Esophagus (tissue), 2 donors: ENCODE measurements at regions not wholly inside any gene's neighbourhood (a gene's known extent, or its start where the extent isn't known, plus 50 kb on each side); places are given as distances from the start of the nearest gene placed in this dataset.
"Not testable (repeated sequence)": the region's sequence is repeated elsewhere in the genome, so short reads cannot be mapped to it uniquely, and the experiment has no call there.

Source experiments
- H3K27ac ChIP-seq, 2 donors: one replicate each; pipeline ENCODE4 v1.5.1; 2013; ENCODE audit warnings: low read depth in 2 of 2, mild to moderate bottlenecking in 2 of 2, inconsistent platforms in 1 of 2, low read length in 1 of 2, moderate library complexity in 1 of 2
- H3K27me3 ChIP-seq, 2 donors: one replicate each; pipeline ENCODE4 v1.6.1; 2013; ENCODE audit warnings: low read length in 2 of 2, control low read depth in 1 of 2, mild to moderate bottlenecking in 1 of 2; ENCODE audit not compliant: insufficient read depth in 2 of 2, control insufficient read depth in 1 of 2
- H3K36me3 ChIP-seq, 2 donors: one replicate each; pipeline ENCODE4 v1.6.1; 2013; ENCODE audit warnings: low read length in 1 of 2; ENCODE audit not compliant: control insufficient read depth in 2 of 2, insufficient read depth in 2 of 2
- H3K4me1 ChIP-seq, 2 donors: one replicate each; pipeline ENCODE4 v1.6.1; 2013; ENCODE audit warnings: low read length in 1 of 2; ENCODE audit not compliant: control insufficient read depth in 2 of 2, insufficient read depth in 2 of 2
- H3K4me3 ChIP-seq, 2 donors: one replicate each; pipeline ENCODE4 v1.5.1; 2013; ENCODE audit warnings: low read length in 2 of 2, mild to moderate bottlenecking in 2 of 2, low read depth in 1 of 2, moderate library complexity in 1 of 2
- H3K9me3 ChIP-seq, 2 donors: one replicate each; pipeline ENCODE4 v1.6.1; 2013; ENCODE audit warnings: mild to moderate bottlenecking in 2 of 2, low read depth in 1 of 2, low read length in 1 of 2, moderate library complexity in 1 of 2; ENCODE audit not compliant: control insufficient read depth in 2 of 2, insufficient read depth in 1 of 2
- WGBS, 2 donors: extraction: QIAGEN DNeasy Blood & Tissue Kit; methylation state at CpG; one replicate each; pipeline ENCODE4 v1.1.7; 2013; 5-methylcytosine and 5-hydroxymethylcytosine counted together
- donor health status: healthy with polysubstance abuse.
- donor health status: Bipolar disorder and iron deficiency.

- Histone ChIP-seq H3K4me3 (no peak overlapping the region), H3K36me3 (no peaks in the 10 kb centered on the region), H3K27ac (no peak overlapping the region), H3K4me1 (no peaks in the 10 kb centered on the region), H3K9me3 (no peaks in the 10 kb centered on the region), H3K27me3 (peaks cover 0 to 7% of the 10 kb centered on the region in 2 donors)
- 32 to 33% methylated on average over 17 of the region's 17 CpGs for WGBS, 2 donors
Observed at GRCh38 chr15:59904450-59905135, 99.5 kb upstream of the FOXB1 start.

- 57 to 67% methylated on average over 5 of the region's 5 CpGs for WGBS, 2 donors
- H3K27me3 ChIP-seq, result no peaks in the 10 kb centered on the region
Observed at GRCh38 chr15:59896663-59897074, 107.4 kb upstream of the FOXB1 start.

DNA sequence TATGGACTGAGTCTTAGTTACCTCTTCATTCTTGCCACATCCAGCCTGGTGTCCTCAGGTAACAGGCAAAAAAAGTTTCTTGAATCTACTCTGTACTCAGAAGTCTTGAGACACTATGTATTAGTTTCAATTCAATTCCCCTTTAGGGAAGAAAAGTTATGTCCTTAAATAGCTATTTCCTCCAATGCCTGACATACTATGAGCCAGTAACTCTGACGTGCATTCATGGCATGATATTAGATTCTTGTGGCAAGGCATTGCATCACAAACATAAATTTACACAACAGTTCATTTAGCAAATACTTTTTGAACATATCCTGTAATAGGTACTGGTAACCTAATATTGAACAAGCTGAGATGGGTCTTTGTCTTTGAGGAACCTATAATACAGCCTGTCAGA lies 109.3 kb upstream of the FOXB1 start:
- WGBS, 2 donors, result 47 to 64% methylated on average over 1 of the region's 1 CpG
- Histone ChIP-seq H3K27me3 (no peaks in the 10 kb centered on the region), H3K27ac (no peak overlapping the region), H3K9me3 (no peaks in the 10 kb centered on the region), H3K36me3 (no peaks in the 10 kb centered on the region), H3K4me1 (no peaks in the 10 kb centered on the region), H3K4me3 (no peak overlapping the region)

More at GRCh38 chr15:59896663-59897074, 107.4 kb upstream of the FOXB1 start:
- H3K27ac ChIP-seq, result no peak overlapping the region
- H3K36me3 ChIP-seq, result no peaks in the 10 kb centered on the region
- H3K9me3 ChIP-seq, result no peaks in the 10 kb centered on the region
- H3K4me1 ChIP-seq, result no peaks in the 10 kb centered on the region
- no peak overlapping the region for H3K4me3 ChIP-seq

DNA sequence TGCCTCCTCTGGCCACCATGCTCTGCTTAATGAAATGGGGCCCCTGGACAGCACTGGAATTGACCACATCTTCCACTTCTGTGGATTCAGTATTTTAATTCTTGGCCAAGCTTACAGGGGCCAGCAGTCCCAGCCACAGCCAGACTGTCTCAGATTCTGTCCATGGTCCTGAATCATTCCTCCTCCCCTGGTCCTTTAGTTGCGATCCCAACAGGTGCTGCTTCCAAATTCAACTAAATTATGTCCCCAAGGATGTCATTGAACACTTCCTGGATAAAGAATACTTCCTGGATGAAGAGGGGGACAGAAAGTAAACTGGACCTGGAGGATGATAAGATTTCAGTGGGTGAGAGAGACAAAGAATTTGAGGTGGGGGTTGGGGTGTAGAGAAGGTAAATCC lies 111.1 kb upstream of the FOXB1 start:
- Histone ChIP-seq H3K36me3 (no peaks in the 10 kb centered on the region), H3K4me1 (no peaks in the 10 kb centered on the region), H3K27ac (no peak overlapping the region), H3K9me3 (no peaks in the 10 kb centered on the region), H3K27me3 (no peaks in the 10 kb centered on the region), H3K4me3 (no peak overlapping the region)
- WGBS, 2 donors, result 32 to 55% methylated on average over 1 of the region's 1 CpG

GRCh38 chr15:59887870-59888269 lies 116.2 kb upstream of the FOXB1 start:
- not testable (repeated sequence) for H3K36me3 ChIP-seq, H3K27me3 ChIP-seq, H3K27ac ChIP-seq, H3K9me3 ChIP-seq, H3K4me3 ChIP-seq, H3K4me1 ChIP-seq
- WGBS, 2 donors, result 83 to 97% methylated on average over 1 of the region's 1 CpG

DNA sequence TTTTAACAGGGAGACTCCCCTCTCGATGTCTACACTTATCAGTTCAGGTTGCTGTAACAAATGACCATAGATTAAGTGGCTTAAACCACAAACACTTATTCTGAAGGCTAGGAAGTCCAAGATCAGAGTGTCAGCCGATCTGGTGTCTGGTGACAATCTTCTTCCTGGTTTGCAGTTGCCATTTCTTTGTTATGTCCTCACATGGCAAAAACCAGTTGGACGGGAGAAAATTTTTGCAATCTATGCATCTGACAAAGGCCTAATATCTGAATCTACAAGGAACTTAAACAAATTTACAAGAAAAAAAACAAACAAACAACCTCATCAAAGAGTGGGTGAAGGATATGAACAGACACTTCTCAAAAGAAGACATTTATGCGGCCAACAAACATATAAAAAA lies 116.9 kb upstream of the FOXB1 start:
- Histone ChIP-seq H3K9me3 (no peaks in the 10 kb centered on the region), H3K36me3 (no peaks in the 10 kb centered on the region), H3K27me3 (no peaks in the 10 kb centered on the region), H3K4me3 (no peak overlapping the region), H3K27ac (no peak overlapping the region), H3K4me1 (no peaks in the 10 kb centered on the region)
- WGBS, 2 donors, result 64 to 66% methylated on average over 4 of the region's 4 CpGs

- WGBS, 2 donors, result 49 to 50% methylated on average over 3 of the region's 3 CpGs
Observed at GRCh38 chr15:59886441-59886840, 117.7 kb upstream of the FOXB1 start.

DNA sequence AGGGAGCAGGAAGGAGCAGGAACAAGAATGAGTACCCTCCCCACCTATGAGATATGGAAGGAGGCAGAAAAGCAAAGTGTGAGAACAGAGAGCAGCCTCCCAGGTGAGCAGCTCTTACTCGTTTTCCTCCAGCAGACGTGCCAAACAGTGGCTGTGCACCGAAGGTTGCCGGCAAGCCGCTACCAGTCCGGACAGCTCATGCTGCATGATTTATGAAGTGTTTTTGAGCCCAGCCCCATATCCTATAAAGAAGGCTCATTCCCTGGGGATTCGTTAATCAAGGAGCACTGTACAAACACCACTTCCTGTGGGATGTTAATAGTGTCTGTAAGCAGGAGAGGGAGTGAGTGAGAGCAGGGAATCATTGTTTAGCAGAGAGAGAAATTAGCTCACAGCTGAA lies 118.3 kb upstream of the FOXB1 start:
- Histone ChIP-seq H3K36me3 (no peaks in the 10 kb centered on the region), H3K27ac (no peak overlapping the region)
- WGBS, 2 donors, result 3 to 8% methylated on average over 7 of the region's 7 CpGs

More at GRCh38 chr15:59886441-59886840, 117.7 kb upstream of the FOXB1 start:
- Histone ChIP-seq H3K4me1 (no peaks in the 10 kb centered on the region), H3K4me3 (no peak overlapping the region), H3K27me3 (no peaks in the 10 kb centered on the region), H3K9me3 (no peaks in the 10 kb centered on the region), H3K36me3 (no peaks in the 10 kb centered on the region), H3K27ac (no peak overlapping the region)

DNA sequence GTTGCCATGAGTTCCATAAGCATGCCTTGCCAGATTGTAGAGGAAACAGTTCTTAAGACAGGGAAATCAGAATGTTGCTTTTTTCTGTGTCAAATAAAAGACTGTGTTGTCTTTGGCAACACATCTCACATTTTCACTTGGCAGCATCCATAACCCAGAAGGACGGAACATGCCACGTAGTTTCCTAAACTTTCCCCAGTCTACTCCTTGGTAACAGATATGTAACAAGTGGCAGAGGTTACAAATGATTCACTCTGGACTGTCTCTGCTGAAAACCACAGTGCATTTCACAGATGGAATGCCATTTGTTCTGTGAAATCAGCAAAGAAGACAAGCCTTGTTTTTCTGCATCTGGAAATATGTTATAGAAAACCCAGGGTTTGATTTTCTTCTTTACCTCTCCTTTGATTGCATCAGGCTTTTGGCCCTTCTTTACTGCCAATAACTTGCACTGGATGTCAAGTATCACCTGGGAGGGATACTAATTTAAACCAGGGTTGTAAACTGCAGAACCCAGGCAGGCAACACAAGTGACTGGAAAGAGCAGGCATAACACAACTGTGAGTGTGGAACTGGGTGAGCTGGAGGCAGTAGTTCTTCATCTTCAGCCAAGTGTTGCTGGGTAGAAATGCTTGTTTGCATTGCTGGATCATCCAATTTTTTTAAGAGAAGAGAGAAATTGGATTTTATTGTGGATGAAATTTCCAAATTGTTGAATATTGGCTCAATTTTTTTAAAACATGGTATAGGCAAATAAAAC lies 124.4 kb upstream of the FOXB1 start:
- Histone ChIP-seq H3K4me3 (no peak overlapping the region), H3K4me1 (no peaks in the 10 kb centered on the region), H3K27me3 (peaks cover 0 to 3% of the 10 kb centered on the region in 2 donors), H3K27ac (no peak overlapping the region), H3K36me3 (no peaks in the 10 kb centered on the region), H3K9me3 (no peaks in the 10 kb centered on the region)
- 23 to 48% methylated on average over 2 of the region's 2 CpGs for WGBS, 2 donors

More for the DNA sequence above, 118.3 kb upstream of the FOXB1 start:
- H3K4me1 ChIP-seq, result no peaks in the 10 kb centered on the region
- H3K4me3 ChIP-seq, result no peak overlapping the region
- H3K9me3 ChIP-seq, result no peaks in the 10 kb centered on the region
- no peaks in the 10 kb centered on the region for H3K27me3 ChIP-seq

DNA sequence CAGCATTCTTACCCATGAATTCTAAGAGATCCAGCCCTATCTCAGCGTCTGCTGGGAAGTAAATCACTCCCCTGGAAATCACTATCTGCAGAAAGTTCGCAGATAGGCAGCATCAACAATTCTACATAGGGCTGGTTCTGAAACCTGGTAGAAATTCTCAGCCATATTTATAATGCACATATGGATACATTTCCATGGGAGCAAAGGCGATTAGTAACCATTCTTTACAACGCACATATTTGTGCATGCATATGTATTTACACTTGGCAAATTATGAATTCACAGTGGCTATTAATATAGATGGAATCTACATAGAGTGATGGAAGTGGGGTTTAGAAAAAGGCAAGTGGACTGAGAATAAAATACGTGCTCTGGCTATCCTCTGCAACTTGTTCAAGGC lies 128.0 kb upstream of the FOXB1 start:
- no peak overlapping the region for H3K27ac ChIP-seq
- no peaks in the 10 kb centered on the region for H3K9me3 ChIP-seq
- no peaks in the 10 kb centered on the region for H3K4me1 ChIP-seq
- H3K36me3 ChIP-seq, result no peaks in the 10 kb centered on the region
- no peak overlapping the region for H3K4me3 ChIP-seq
- peaks cover 0 to 3% of the 10 kb centered on the region in 2 donors for H3K27me3 ChIP-seq
- WGBS, 2 donors, result 75 to 84% methylated on average over 5 of the region's 5 CpGs
